Keratinocyte (primary cell): ENCODE measurements at regions not wholly inside any gene's neighbourhood (a gene's known extent, or its start where the extent isn't known, plus 50 kb on each side); places are given as distances from the start of the nearest gene placed in this dataset.

Experiments
- DNase-seq: peaks from one replicate; pipeline ENCODE4 v3.0.0-alpha.2; 2011; ENCODE audit warnings: low read depth, missing footprints, low spot score
- FAIRE-seq: peaks from 2 replicates; lab custom pipeline; 2011; peaks lifted over from hg19 to GRCh38; lab: Jason Lieb, UNC
- H2AFZ ChIP-seq: 2 replicates; pipeline ENCODE4 v1.6.0; 2012; ENCODE audit warnings: low read length, control low read depth, inconsistent platforms; ENCODE audit not compliant: control insufficient read depth
- H3K27ac ChIP-seq: 2 replicates; pipeline ENCODE4 v1.5.1; 2011; ENCODE audit warnings: low read length; ENCODE audit not compliant: control insufficient read depth, insufficient read depth
- H3K27me3 ChIP-seq: 3 replicates; pipeline ENCODE4 v1.6.0; 2011; ENCODE audit warnings: low read length; ENCODE audit not compliant: control insufficient read depth, insufficient read depth; ENCODE audit errors: extremely low read depth
- H3K36me3 ChIP-seq, 2 experiments: 2 replicates in 1 of 2; 3 replicates in 1 of 2; pipeline ENCODE4 v1.5.1; 2011; ENCODE audit warnings: low read length in 2 of 2, mild to moderate bottlenecking in 1 of 2; ENCODE audit not compliant: control insufficient read depth in 2 of 2, insufficient read depth in 2 of 2; ENCODE audit errors: extremely low read depth in 1 of 2
- H3K4me1 ChIP-seq: 3 replicates; pipeline ENCODE4 v1.5.1; 2011; ENCODE audit warnings: low read length; ENCODE audit not compliant: control insufficient read depth, insufficient read depth; ENCODE audit errors: extremely low read depth
- H3K4me2 ChIP-seq: 3 replicates; pipeline ENCODE4 v1.6.0; 2011; ENCODE audit warnings: low read depth, low read length; ENCODE audit not compliant: control insufficient read depth, insufficient read depth; ENCODE audit errors: extremely low read depth
- H3K4me3 ChIP-seq, 3 experiments: fragments of 200-600 bp in 1 of 3; sonication (generic) in 1 of 3; 2 replicates in 2 of 3; 3 replicates in 1 of 3; pipeline ENCODE4 v1.5.1; 2011 to 2016; ENCODE audit warnings: low read length in 3 of 3, mild to moderate bottlenecking in 3 of 3, control low read depth in 2 of 3, inconsistent platforms in 1 of 3, low read depth in 1 of 3, mixed read lengths in 1 of 3, mixed run types in 1 of 3, moderate library complexity in 1 of 3; ENCODE audit not compliant: control insufficient read depth in 2 of 3, insufficient read depth in 2 of 3; ENCODE audit errors: extremely low read depth in 1 of 3
- H3K79me2 ChIP-seq: 2 replicates; pipeline ENCODE4 v1.6.0; 2012; ENCODE audit warnings: low read length; ENCODE audit not compliant: control insufficient read depth, insufficient read depth
- H3K9ac ChIP-seq: 3 replicates; pipeline ENCODE4 v1.6.0; 2011; ENCODE audit warnings: low read length; ENCODE audit not compliant: control insufficient read depth, insufficient read depth; ENCODE audit errors: extremely low read depth
- H3K9me1 ChIP-seq: 3 replicates; pipeline ENCODE4 v1.6.0; 2011; ENCODE audit warnings: low read length; ENCODE audit not compliant: control insufficient read depth, insufficient read depth; ENCODE audit errors: extremely low read depth
- H3K9me3 ChIP-seq: 2 replicates; pipeline ENCODE4 v1.5.1; 2012; ENCODE audit warnings: low read depth, low read length; ENCODE audit not compliant: control insufficient read depth
- H4K20me1 ChIP-seq: 3 replicates; pipeline ENCODE4 v1.6.0; 2011; ENCODE audit warnings: low read length; ENCODE audit not compliant: control insufficient read depth, insufficient read depth; ENCODE audit errors: extremely low read depth
- EZH2 ChIP-seq: IDR thresholded peaks from one replicate; pipeline ENCODE4 v1.6.1; 2012; ENCODE audit warnings: inconsistent platforms, mild to moderate bottlenecking, low read length, moderate library complexity
- dilution Hi-C: fragments of 300-500 bp; cut with MboI; formaldehyde crosslinking; loops from one replicate; pipeline ENCODE4 v1.7.0; 2020; ENCODE audit warnings: low sequenced_read_pairs; ENCODE audit not compliant: extremely low pct_ligation_motif_present
- TF ChIP-seq, protein P1 (sequence below), 3 experiments: IDR thresholded peaks in 1 of 3; conservative IDR thresholded peaks in 1 of 3; optimal IDR thresholded peaks in 1 of 3; 2 replicates in 2 of 3; 3 replicates in 1 of 3; pipeline versions ENCODE3 to v1.5.1; 2011; ENCODE audit warnings: low read length in 3 of 3, mild to moderate bottlenecking in 3 of 3, moderate library complexity in 2 of 3, control low read depth in 1 of 3, inconsistent platforms in 1 of 3; ENCODE audit not compliant: insufficient read depth in 2 of 3; ENCODE audit errors: extremely low read depth in 1 of 3

DNA sequence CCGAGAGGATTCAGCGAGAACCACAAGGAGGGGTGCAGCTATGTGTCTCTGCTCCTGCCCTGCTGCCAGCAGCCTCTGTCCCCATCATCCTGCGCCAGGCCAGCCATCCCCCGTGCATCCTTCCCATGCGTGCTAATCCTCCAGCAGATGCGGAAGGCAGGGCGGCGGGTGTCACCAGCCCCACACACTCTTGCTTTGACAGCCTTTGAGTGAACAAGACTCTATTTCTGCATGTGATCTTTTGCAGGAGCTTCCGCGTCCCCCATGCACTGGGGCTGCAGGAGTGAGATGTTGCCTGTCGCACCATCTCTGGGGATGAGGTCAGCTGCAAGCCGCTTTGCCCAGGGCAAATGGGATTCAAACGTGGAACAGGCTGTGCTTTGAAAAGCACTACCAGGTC lies 58.0 kb upstream of the OLFM1 start:
- Histone ChIP-seq H3K9me1 (no peaks in the 10 kb centered on the region), H4K20me1 (no peaks in the 10 kb centered on the region), H3K9ac (no peak overlapping the region), H3K9me3 (no peaks in the 10 kb centered on the region), H3K4me3 (no peak overlapping the region), H3K4me1 (no peaks in the 10 kb centered on the region), H3K4me2 (no peak overlapping the region), H3K27me3 (peaks cover 7% of the 10 kb centered on the region), H3K36me3 (no peaks in the 10 kb centered on the region), H3K27ac (no peak overlapping the region), H2AFZ (no peak overlapping the region), H3K79me2 (no peaks in the 10 kb centered on the region)
- dilution Hi-C loops: no loop called here
- no peak for DNase-seq
- no peak for TF ChIP-seq EZH2
- TF ChIP-seq, protein P1, sequence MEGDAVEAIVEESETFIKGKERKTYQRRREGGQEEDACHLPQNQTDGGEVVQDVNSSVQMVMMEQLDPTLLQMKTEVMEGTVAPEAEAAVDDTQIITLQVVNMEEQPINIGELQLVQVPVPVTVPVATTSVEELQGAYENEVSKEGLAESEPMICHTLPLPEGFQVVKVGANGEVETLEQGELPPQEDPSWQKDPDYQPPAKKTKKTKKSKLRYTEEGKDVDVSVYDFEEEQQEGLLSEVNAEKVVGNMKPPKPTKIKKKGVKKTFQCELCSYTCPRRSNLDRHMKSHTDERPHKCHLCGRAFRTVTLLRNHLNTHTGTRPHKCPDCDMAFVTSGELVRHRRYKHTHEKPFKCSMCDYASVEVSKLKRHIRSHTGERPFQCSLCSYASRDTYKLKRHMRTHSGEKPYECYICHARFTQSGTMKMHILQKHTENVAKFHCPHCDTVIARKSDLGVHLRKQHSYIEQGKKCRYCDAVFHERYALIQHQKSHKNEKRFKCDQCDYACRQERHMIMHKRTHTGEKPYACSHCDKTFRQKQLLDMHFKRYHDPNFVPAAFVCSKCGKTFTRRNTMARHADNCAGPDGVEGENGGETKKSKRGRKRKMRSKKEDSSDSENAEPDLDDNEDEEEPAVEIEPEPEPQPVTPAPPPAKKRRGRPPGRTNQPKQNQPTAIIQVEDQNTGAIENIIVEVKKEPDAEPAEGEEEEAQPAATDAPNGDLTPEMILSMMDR (optimal IDR thresholded peaks at IDR 0.05 in 1 of 3, IDR thresholded peaks at IDR 0.05 in 1 of 3, conservative IDR thresholded peaks at IDR 0.05 in 1 of 3; ENCODE audit: extremely low read depth in 1 of 3, insufficient read depth in 2 of 3, low read length in 3 of 3): no peak
- no peak for FAIRE-seq

DNA sequence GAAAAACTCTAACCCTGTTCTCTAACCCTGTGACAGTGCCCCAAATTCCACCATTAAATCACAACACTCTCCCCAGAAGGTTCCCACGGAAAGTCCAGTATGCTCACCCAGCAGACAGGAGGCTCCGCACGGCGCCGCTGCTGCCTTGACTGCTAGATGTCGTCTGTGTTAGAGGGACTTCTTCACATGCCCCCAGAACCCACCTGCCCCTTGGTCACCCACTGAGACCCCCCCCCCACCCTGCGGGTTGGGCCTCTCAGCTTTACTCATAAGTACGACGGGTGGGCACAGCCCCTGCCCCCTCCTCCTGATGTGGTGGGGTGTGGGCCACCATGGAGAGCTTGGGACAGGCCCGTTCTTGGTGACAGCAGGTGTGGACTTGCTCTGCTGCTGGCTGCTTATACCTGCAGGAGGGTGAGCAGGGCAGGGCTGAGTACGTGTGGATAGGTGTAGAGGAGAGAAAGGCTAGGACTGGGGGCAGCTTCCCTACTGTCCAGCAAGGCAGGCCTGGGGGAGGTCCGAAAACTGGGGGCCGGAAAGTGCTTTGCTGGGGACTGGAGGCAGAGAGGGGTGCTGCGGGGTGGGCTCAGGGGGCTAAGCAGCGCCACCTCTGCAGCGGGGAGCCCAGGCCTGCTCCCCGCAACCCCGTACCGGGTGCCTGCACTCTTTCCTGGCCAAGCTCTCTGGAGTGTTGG lies 57.5 kb upstream of the OLFM1 start:
- H3K4me1 ChIP-seq: no peaks in the 10 kb centered on the region
- dilution Hi-C loops: no loop called here
- H4K20me1 ChIP-seq: no peaks in the 10 kb centered on the region
- H3K36me3 ChIP-seq: no peaks in the 10 kb centered on the region
- no peak overlapping the region for H2AFZ ChIP-seq
- H3K9ac ChIP-seq: no peak overlapping the region
- H3K9me1 ChIP-seq: no peaks in the 10 kb centered on the region
- DNase-seq (no peak), FAIRE-seq (no peak)
- no peaks in the 10 kb centered on the region for H3K79me2 ChIP-seq
- no peak overlapping the region for H3K4me2 ChIP-seq
- H3K4me3 ChIP-seq: no peak overlapping the region
- peaks cover 7% of the 10 kb centered on the region for H3K27me3 ChIP-seq
- H3K27ac ChIP-seq: no peak overlapping the region
- TF ChIP-seq EZH2: no peak
- TF ChIP-seq, protein P1 (optimal IDR thresholded peaks at IDR 0.05 in 1 of 3, IDR thresholded peaks at IDR 0.05 in 1 of 3, conservative IDR thresholded peaks at IDR 0.05 in 1 of 3; ENCODE audit: extremely low read depth in 1 of 3, insufficient read depth in 2 of 3, low read length in 3 of 3): no peak
- H3K9me3 ChIP-seq: no peaks in the 10 kb centered on the region
